SK-N-SH (cell line): ENCODE measurements at regions not wholly inside any gene's neighbourhood (a gene's known extent, or its start where the extent isn't known, plus 50 kb on each side); places are given as distances from the start of the nearest gene placed in this dataset.

Source experiments
- CTCF ChIA-PET: fragments of 300-600, 350-600 bp; formaldehyde crosslinking; extraction: SDS; loops from one replicate; lab custom pipeline; 2021; lab: Yijun Ruan, JAX
- POLR2A ChIA-PET: fragments of 350-600 bp; sonication (Branson Sonifier 250); formaldehyde crosslinking; extraction: SDS; loops from one replicate; lab custom pipeline; 2020; ENCODE audit warnings: antibody characterized with exemption, inconsistent platforms; lab: Yijun Ruan, JAX
- DNase-seq: peaks from one replicate; pipeline ENCODE4 v3.0.0; 2012
- H2AFZ ChIP-seq: fragments of 200-600 bp; sonication (generic); 2 replicates; pipeline ENCODE4 v1.8.1; 2016; ENCODE audit warnings: antibody characterized with exemption, mild to moderate bottlenecking, low read depth
- H3F3A ChIP-seq: fragments of 200-600 bp; sonication (generic); replicated peaks from 2 replicates; pipeline ENCODE3; 2016; ENCODE audit warnings: antibody characterized with exemption, mild to moderate bottlenecking; ENCODE audit not compliant: insufficient read depth
- H3K27ac ChIP-seq, 2 experiments: fragments of 200-500 bp in 1 of 2; fragments of 200-600 bp in 1 of 2; sonication (Bioruptor generic) in 1 of 2; sonication (generic), shearing (Covaris generic) in 1 of 2; 2 replicates each; pipeline versions ENCODE4 v1.5.1 to v1.6.1; 2014 to 2016; ENCODE audit warnings: low read depth in 2 of 2, inconsistent platforms in 1 of 2, low read length in 1 of 2, mild to moderate bottlenecking in 1 of 2, mixed read lengths in 1 of 2
- H3K27me3 ChIP-seq: fragments of 200-600 bp; sonication (generic), shearing (Covaris generic); 2 replicates; pipeline ENCODE4 v1.6.1; 2016; ENCODE audit warnings: mixed run types; ENCODE audit not compliant: insufficient read depth
- H3K36me3 ChIP-seq, 2 experiments: fragments of 200-500 bp in 1 of 2; fragments of 200-600 bp in 1 of 2; sonication (Bioruptor generic) in 1 of 2; sonication (generic) in 1 of 2; replicated peaks in 1 of 2; 2 replicates each; pipeline versions ENCODE3 to v1.5.1; 2014 to 2016; ENCODE audit warnings: low read length in 1 of 2, mild to moderate bottlenecking in 1 of 2; ENCODE audit not compliant: insufficient read depth in 2 of 2, control insufficient read depth in 1 of 2
- H3K4me1 ChIP-seq, 2 experiments: fragments of 200-500 bp in 1 of 2; fragments of 200-600 bp in 1 of 2; sonication (Bioruptor generic) in 1 of 2; sonication (generic), shearing (Covaris generic) in 1 of 2; 2 replicates each; pipeline versions ENCODE4 v1.5.1 to v1.6.1; 2014 to 2016; ENCODE audit warnings: low read depth in 1 of 2, low read length in 1 of 2, mixed run types in 1 of 2; ENCODE audit not compliant: insufficient read depth in 2 of 2, control insufficient read depth in 1 of 2
- H3K4me2 ChIP-seq: fragments of 200-600 bp; sonication (generic), shearing (Covaris generic); 2 replicates; pipeline ENCODE4 v1.6.1; 2017; ENCODE audit warnings: mixed run types
- H3K4me3 ChIP-seq, 2 experiments: fragments of 200-500 bp in 1 of 2; fragments of 200-600 bp in 1 of 2; sonication (Bioruptor generic) in 1 of 2; sonication (generic), shearing (Covaris generic) in 1 of 2; 2 replicates each; pipeline versions ENCODE4 v1.5.1 to v1.8.1; 2014 to 2016; ENCODE audit warnings: low read depth in 2 of 2, inconsistent platforms in 1 of 2, low read length in 1 of 2, mild to moderate bottlenecking in 1 of 2, mixed read lengths in 1 of 2, moderate library complexity in 1 of 2
- H3K79me2 ChIP-seq: fragments of 200-600 bp; sonication (generic); 2 replicates; pipeline ENCODE4 v1.8.1; 2017; ENCODE audit warnings: mild to moderate bottlenecking; ENCODE audit not compliant: insufficient read depth
- H3K9ac ChIP-seq: fragments of 200-600 bp; sonication (generic); 2 replicates; pipeline ENCODE4 v1.6.1; 2017; ENCODE audit warnings: mixed run types
- H3K9me2 ChIP-seq: fragments of 200-600 bp; sonication (generic); 2 replicates; pipeline ENCODE4 v1.6.1; 2017; ENCODE audit warnings: mixed run types
- H3K9me3 ChIP-seq: fragments of 200-600 bp; sonication (generic); 2 replicates; pipeline ENCODE4 v1.6.1; 2017; ENCODE audit warnings: mixed run types, mild to moderate bottlenecking, moderate library complexity
- H4K20me1 ChIP-seq: fragments of 200-600 bp; sonication (generic); 2 replicates; pipeline ENCODE4 v1.6.1; 2017; ENCODE audit warnings: mild to moderate bottlenecking, mixed run types; ENCODE audit not compliant: insufficient read depth
- CHD2 ChIP-seq: fragments of 150-350 bp; IDR thresholded peaks from 2 replicates; pipeline ENCODE4 v1.6.1; 2018; ENCODE audit warnings: low read length; ENCODE audit not compliant: partially characterized antibody
- CTCF ChIP-seq: fragments of 200-600 bp; sonication (generic); IDR thresholded peaks from 2 replicates; pipeline ENCODE4 v1.6.1; 2017; ENCODE audit warnings: antibody characterized with exemption, mild to moderate bottlenecking, moderate library complexity
- EP300 ChIP-seq, 2 experiments: IDR thresholded peaks; 2 replicates each; pipeline versions ENCODE4 v1.4.0 to v1.6.1; 2012; ENCODE audit warnings: borderline replicate concordance in 1 of 2, low read depth in 1 of 2, low read length in 1 of 2
- FOXJ3 ChIP-seq: sonication (generic); formaldehyde crosslinking; IDR thresholded peaks from 2 replicates; pipeline ENCODE4 v1.5.1; 2020; ENCODE audit warnings: mild to moderate bottlenecking, missing genetic modification reagents
- FOXM1 ChIP-seq: IDR thresholded peaks from 2 replicates; pipeline ENCODE4 v1.4.0; 2012; ENCODE audit warnings: low read depth, mild to moderate bottlenecking
- MEF2A ChIP-seq: IDR thresholded peaks from 2 replicates; pipeline ENCODE4 v1.4.0; 2012; ENCODE audit warnings: low read depth, borderline replicate concordance
- MXI1 ChIP-seq: IDR thresholded peaks from 2 replicates; pipeline ENCODE4 v1.6.1; 2012; ENCODE audit warnings: mild to moderate bottlenecking, low read depth, low read length, improper control_type of control experiment
- NFIC ChIP-seq: IDR thresholded peaks from 2 replicates; pipeline ENCODE4 v1.4.0; 2012; ENCODE audit warnings: borderline replicate concordance
- PBX3 ChIP-seq: IDR thresholded peaks from 2 replicates; pipeline ENCODE4; 2012
- POLR2AphosphoS5 ChIP-seq: IDR thresholded peaks from 2 replicates; pipeline ENCODE4 v1.6.1; 2012; ENCODE audit warnings: low read depth, low read length
- RAD21 ChIP-seq: IDR thresholded peaks from 2 replicates; pipeline ENCODE4 v1.6.1; 2012; ENCODE audit warnings: mild to moderate bottlenecking, low read length
- REST ChIP-seq: IDR thresholded peaks from 2 replicates; pipeline ENCODE4 v1.6.1; 2012; ENCODE audit warnings: mild to moderate bottlenecking, low read depth, low read length, moderate library complexity
- RXRA ChIP-seq: IDR thresholded peaks from 2 replicates; pipeline ENCODE4 v1.4.0; 2012; ENCODE audit warnings: low read depth, mild to moderate bottlenecking, borderline replicate concordance
- SIN3A ChIP-seq: IDR thresholded peaks from 2 replicates; pipeline ENCODE4 v1.6.1; 2012; ENCODE audit warnings: low read depth, mild to moderate bottlenecking, low read length, moderate library complexity, borderline replicate concordance
- SMC3 ChIP-seq: IDR thresholded peaks from 2 replicates; pipeline ENCODE4 v1.6.1; 2012; ENCODE audit warnings: low read depth, low read length, improper control_type of control experiment
- YY1 ChIP-seq: IDR thresholded peaks from 2 replicates; pipeline ENCODE4 v1.4.0; 2012; ENCODE audit warnings: low read depth, mild to moderate bottlenecking
- WGBS: methylation state at CpG from one replicate; pipeline ENCODE4 v1.1.6; 2017; ENCODE audit warnings: low lambda C conversion rate; 5-methylcytosine and 5-hydroxymethylcytosine counted together
- TF ChIP-seq, protein P1 (sequence below): IDR thresholded peaks from 2 replicates; pipeline ENCODE4 v1.4.0; 2012; ENCODE audit warnings: low read depth, borderline replicate concordance
- TF ChIP-seq, protein P2 (sequence below): IDR thresholded peaks from 2 replicates; pipeline ENCODE4 v1.4.0; 2012; ENCODE audit warnings: low read depth, borderline replicate concordance
- TF ChIP-seq, protein P3 (sequence below): IDR thresholded peaks from 2 replicates; pipeline ENCODE4 v1.4.0; 2012; ENCODE audit warnings: low read depth
- TF ChIP-seq, protein P4 (sequence below): fragments of 150-350 bp; IDR thresholded peaks from 2 replicates; pipeline ENCODE4 v1.6.1; 2016; ENCODE audit warnings: mild to moderate bottlenecking, low read depth, low read length

DNA sequence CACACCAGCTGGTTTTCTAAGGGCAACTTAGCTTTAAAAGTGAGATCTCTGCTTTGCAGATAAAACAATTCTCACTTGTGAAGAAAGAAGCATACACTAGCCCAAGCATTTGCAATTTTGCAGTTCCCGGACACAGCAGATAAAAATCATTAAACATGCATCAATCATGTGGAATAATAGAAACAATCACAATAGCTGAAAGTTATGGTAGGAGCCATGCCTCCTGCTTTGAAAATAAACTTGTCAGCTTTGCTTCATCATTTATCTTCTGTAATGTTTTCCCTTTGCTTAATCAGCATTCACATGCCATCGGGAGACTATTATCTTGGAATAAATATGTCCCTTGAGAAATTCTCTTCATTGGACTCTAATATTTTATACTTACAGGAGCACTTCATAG, 60.3 kb upstream of the DAB2 start:
- peaks cover 0 to 8% of the 10 kb centered on the region in 2 experiments; a peak in 1 of 4 replicates for H3K4me1 ChIP-seq
- TF ChIP-seq FOXJ3 (CRISPR knock-in tag) (no peak), PBX3 (no peak), NFIC (no peak), YY1 (no peak), EP300 (IDR thresholded peaks at IDR 0.05; ENCODE audit: borderline replicate concordance in 1 of 2, low read depth in 1 of 2, low read length in 1 of 2) (no peak), REST (no peak), CTCF (no peak), RAD21 (no peak), SIN3A (no peak), CHD2 (no peak), MXI1 (no peak), SMC3 (no peak), FOXM1 (no peak), POLR2AphosphoS5 (no peak), MEF2A (no peak), RXRA (no peak)
- TF ChIP-seq, protein P1, sequence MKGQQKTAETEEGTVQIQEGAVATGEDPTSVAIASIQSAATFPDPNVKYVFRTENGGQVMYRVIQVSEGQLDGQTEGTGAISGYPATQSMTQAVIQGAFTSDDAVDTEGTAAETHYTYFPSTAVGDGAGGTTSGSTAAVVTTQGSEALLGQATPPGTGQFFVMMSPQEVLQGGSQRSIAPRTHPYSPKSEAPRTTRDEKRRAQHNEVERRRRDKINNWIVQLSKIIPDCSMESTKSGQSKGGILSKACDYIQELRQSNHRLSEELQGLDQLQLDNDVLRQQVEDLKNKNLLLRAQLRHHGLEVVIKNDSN, result no peak
- TF ChIP-seq, protein P2, sequence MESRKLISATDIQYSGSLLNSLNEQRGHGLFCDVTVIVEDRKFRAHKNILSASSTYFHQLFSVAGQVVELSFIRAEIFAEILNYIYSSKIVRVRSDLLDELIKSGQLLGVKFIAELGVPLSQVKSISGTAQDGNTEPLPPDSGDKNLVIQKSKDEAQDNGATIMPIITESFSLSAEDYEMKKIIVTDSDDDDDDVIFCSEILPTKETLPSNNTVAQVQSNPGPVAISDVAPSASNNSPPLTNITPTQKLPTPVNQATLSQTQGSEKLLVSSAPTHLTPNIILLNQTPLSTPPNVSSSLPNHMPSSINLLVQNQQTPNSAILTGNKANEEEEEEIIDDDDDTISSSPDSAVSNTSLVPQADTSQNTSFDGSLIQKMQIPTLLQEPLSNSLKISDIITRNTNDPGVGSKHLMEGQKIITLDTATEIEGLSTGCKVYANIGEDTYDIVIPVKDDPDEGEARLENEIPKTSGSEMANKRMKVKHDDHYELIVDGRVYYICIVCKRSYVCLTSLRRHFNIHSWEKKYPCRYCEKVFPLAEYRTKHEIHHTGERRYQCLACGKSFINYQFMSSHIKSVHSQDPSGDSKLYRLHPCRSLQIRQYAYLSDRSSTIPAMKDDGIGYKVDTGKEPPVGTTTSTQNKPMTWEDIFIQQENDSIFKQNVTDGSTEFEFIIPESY, result no peak
- TF ChIP-seq, protein P3, sequence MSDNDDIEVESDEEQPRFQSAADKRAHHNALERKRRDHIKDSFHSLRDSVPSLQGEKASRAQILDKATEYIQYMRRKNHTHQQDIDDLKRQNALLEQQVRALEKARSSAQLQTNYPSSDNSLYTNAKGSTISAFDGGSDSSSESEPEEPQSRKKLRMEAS, result no peak
- TF ChIP-seq, protein P4, sequence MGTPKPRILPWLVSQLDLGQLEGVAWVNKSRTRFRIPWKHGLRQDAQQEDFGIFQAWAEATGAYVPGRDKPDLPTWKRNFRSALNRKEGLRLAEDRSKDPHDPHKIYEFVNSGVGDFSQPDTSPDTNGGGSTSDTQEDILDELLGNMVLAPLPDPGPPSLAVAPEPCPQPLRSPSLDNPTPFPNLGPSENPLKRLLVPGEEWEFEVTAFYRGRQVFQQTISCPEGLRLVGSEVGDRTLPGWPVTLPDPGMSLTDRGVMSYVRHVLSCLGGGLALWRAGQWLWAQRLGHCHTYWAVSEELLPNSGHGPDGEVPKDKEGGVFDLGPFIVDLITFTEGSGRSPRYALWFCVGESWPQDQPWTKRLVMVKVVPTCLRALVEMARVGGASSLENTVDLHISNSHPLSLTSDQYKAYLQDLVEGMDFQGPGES, result no peak
- H3K9ac ChIP-seq, result no peak overlapping the region
- H3K9me3 ChIP-seq, result peaks cover 1% of the 10 kb centered on the region
- DNase-seq, result no peak
- H3K79me2 ChIP-seq, result no peaks in the 10 kb centered on the region
- no peak overlapping the region for H3K4me2 ChIP-seq
- H3K4me3 ChIP-seq, result no peak overlapping the region
- peaks cover 0 to 1% of the 10 kb centered on the region in 2 experiments for H3K36me3 ChIP-seq
- no peak overlapping the region for H3K27ac ChIP-seq
- H2AFZ ChIP-seq, result no peak overlapping the region
- H3F3A ChIP-seq, result no peaks in the 10 kb centered on the region
- H3K9me2 ChIP-seq, result no peaks in the 10 kb centered on the region
- WGBS, result 29% methylated on average over 2 of the region's 2 CpGs
- ChIA-PET POLR2A (no interaction called here), CTCF (no interaction called here)
- H4K20me1 ChIP-seq, result no peaks in the 10 kb centered on the region
- no peaks in the 10 kb centered on the region for H3K27me3 ChIP-seq
